ENCODE measurements at regions not wholly inside any gene's neighbourhood (a gene's known extent, or its start where the extent isn't known, plus 50 kb on each side); places are given as distances from the start of the nearest gene placed in this dataset.

DNA sequence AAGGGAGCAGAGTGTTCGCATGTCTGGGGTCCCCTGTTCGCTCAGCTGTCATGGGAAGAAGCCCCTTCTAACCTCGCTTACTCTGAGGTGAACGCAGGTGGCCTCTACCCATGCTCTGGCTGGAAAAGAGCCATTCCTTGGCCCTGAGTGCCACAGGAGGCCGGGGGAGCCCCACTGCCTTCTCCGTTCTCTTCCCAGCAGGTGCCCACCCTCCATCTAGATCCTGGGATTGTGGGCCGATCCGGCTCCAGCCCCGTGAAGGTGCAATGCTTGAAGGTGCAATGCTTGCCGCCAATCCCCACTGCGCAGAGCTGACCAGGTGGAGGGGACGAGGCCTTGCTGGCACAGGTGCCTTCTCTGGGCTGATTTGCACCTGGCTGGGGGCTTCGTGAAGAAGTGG, 95.4 kb downstream of the MRPL36 start:
- no peaks in the 10 kb centered on the region for H3K36me3 Mint-ChIP-seq
- H3K9me3 Mint-ChIP-seq = peaks cover 0 to 4% (median 0%) of the 10 kb centered on the region in 3 donors
- peak overlapping the region in 1 of 3 donors; percentile 74 for H3K27ac Mint-ChIP-seq
- H3K4me1 Mint-ChIP-seq = peaks cover 0 to 6% (median 6%) of the 10 kb centered on the region in 3 donors
- H3K27me3 Mint-ChIP-seq = peaks cover 30% of the 10 kb centered on the region
- no peak overlapping the region for H3K4me3 Mint-ChIP-seq

DNA sequence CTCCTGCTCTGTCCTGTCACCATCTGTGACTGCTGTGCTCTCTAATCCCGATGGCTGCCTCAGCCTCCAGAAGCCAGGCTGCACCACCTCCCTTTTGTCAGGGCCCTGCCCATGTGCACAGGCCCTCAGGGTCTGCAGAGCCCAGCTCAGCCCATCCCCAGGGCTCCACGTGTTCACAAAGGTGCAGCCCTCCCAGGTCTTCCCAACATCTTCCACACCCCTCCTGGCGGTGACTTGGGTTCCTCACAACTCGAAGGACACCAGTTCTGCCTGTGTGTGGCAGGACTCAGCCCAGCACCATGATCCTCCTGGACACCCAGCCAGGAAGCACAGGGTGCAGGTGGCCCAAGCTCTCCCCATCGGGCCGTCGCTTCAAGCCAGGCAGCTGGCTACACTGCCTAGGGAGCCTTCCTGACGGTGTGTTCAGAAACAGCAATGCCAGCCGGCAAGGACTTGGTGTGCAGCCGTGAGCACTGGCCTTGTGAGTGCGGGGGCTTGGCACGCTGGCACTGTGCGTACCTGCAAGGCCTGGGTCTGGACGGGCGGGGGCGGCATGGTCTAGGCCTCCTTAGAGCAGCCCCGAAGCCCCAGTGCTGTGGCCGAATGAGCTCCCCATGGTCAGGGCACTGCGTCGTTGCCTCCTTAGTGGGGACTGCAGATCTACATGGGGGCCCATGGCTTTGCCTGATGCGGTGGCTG, 96.1 kb downstream of the MRPL36 start:
- H3K4me3 Mint-ChIP-seq = no peak overlapping the region
- no peaks in the 10 kb centered on the region for H3K36me3 Mint-ChIP-seq
- no peaks in the 10 kb centered on the region for H3K9me3 Mint-ChIP-seq
- H3K27ac Mint-ChIP-seq = no peak overlapping the region
- peaks cover 0 to 3% (median 3%) of the 10 kb centered on the region in 3 donors for H3K4me1 Mint-ChIP-seq
- H3K27me3 Mint-ChIP-seq = peaks cover 25% of the 10 kb centered on the region

DNA sequence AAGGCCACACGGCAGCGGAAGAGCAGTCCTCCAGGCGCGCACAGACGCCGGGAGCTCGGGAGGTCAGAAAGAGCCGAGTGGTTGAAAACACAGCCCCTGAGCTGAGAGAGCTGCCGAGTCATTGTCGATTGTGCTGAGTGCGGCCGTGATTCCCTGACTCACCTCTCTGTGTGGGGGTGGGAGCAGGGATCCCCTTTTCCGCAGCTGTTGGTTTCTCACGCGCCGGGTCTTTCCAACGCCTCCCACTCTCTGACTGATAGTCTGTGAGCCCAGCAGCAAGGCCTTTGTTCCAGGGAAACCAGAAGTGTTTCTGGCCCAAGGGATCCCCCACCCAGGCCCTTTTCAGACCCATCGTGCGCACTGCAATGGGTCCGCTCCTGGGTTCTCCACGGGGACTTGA, 97.3 kb downstream of the MRPL36 start:
- Mint-ChIP-seq H3K4me1 (no peaks in the 10 kb centered on the region), H3K9me3 (no peaks in the 10 kb centered on the region), H3K27ac (no peak overlapping the region), H3K27me3 (peaks cover 31% of the 10 kb centered on the region), H3K4me3 (no peak overlapping the region), H3K36me3 (no peaks in the 10 kb centered on the region)

DNA sequence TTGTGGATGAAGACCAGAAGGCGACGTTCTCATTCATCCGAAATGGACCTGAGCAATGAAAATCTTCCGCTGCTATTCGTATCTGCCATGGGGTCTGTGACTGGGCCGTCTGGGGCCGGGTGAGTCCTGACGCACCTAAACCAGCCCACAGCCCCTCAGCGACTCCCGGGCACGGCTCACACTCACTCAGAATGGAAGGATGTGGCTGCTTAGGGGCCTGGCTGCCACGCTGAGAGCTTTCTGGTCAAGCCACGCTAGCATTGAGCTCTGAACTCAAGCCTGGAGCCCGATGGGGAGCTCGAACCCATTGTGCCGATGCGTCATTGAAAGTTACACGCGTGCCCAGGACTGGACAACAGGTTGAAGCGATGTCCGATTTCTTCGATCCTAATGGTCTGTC, 97.8 kb downstream of the MRPL36 start:
- no peaks in the 10 kb centered on the region for H3K36me3 Mint-ChIP-seq
- no peak overlapping the region for H3K27ac Mint-ChIP-seq
- no peaks in the 10 kb centered on the region for H3K4me1 Mint-ChIP-seq
- H3K27me3 Mint-ChIP-seq = peaks cover 30% of the 10 kb centered on the region
- no peaks in the 10 kb centered on the region for H3K9me3 Mint-ChIP-seq
- H3K4me3 Mint-ChIP-seq = no peak overlapping the region

DNA sequence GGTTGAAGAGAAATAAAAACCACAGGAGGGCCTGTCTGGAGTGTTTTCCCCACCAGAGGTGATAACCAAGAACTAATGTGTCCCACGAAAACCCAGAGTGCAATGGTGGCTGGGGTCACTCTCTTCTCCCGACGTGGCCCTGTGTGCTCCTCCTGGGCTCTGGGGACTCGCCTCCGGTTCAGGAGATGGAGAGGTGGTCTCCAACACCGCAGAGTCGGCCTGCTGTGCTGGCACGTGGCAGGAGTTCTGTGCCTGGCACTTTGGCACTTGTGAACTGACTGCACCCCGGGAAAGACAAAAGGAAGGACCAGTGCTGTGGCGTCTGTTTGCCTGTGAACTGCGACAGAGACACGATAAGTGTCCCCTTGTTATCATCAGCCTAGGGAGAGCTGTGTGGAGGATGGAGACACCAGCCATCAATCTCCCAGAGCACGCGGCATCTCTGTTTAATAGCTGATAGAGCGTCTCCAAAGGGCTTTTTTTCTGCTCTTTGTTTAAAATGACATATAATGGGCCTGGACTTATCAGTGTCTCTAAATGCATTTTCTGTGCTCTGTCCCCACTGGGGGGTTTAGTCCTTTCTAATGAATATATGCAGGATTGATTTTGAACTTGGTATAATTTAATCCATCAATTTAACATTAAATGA, 98.3 kb downstream of the MRPL36 start:
- no peaks in the 10 kb centered on the region for H3K4me1 Mint-ChIP-seq
- peak overlapping the region in 1 of 4 donors; percentile 37 for H3K4me3 Mint-ChIP-seq
- H3K9me3 Mint-ChIP-seq = no peaks in the 10 kb centered on the region
- H3K27me3 Mint-ChIP-seq = peaks cover 27% of the 10 kb centered on the region
- no peak overlapping the region for H3K27ac Mint-ChIP-seq
- H3K36me3 Mint-ChIP-seq = no peaks in the 10 kb centered on the region

DNA sequence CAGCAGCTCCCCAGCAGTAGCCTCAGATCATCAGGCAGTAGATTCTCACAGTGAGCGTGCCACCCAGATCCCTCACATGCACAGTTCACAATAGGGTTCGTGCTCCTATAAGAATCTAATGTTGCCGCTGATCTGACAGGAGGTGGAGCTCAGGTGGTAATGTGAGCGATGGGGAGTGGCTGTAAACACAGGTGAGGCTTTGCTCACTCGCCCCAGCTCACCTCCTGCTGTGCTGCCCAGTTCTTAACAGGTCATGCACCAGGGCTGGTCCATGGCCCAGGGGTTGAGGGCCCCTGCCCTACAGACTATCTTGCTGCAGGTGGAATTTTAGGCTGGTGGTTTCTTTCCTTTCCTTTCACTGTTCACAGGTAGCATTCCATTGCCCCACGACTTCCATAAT, 100.2 kb downstream of the MRPL36 start:
- Mint-ChIP-seq H3K27me3 (peaks cover 24% of the 10 kb centered on the region), H3K4me1 (no peaks in the 10 kb centered on the region), H3K9me3 (no peaks in the 10 kb centered on the region), H3K27ac (no peak overlapping the region), H3K4me3 (no peak overlapping the region), H3K36me3 (no peaks in the 10 kb centered on the region)

DNA sequence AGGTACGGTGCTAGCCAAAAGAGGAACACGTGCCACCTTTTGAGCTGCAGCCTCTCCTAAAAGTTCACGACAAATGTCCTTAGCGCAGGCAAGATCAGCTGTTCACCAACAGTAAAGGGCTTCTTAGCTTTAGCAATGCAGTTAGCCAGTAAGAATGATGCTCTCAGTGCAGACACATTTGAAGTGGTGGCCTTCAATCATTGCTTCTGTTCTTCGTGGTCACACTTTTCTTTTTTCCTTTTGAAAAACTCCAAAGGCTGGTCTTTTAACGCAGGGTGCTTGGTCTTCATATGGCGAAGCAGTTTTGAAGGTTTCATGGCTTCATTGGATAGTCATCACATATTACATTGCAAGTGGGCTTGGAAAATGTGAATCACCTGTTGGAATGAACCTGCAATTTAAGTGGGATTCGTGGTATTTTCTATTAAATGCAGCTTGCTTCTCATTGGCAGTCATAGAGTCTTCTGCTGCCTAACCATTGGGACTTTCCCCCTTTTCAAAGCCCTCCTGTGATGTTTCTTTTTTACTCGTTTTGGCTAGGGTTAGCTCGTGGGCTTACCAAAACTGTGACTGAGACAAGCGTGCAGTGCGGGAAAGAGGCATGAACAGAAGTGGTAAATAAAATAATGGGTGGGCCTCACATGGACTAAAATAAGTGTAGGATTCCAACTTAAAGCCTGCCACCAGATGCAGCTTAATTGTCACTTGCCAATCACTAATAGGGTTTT, 100.9 kb downstream of the MRPL36 start:
- Mint-ChIP-seq H3K27ac (no peak overlapping the region), H3K4me1 (no peaks in the 10 kb centered on the region), H3K9me3 (no peaks in the 10 kb centered on the region), H3K36me3 (no peaks in the 10 kb centered on the region), H3K4me3 (no peak overlapping the region), H3K27me3 (peaks cover 24% of the 10 kb centered on the region)

DNA sequence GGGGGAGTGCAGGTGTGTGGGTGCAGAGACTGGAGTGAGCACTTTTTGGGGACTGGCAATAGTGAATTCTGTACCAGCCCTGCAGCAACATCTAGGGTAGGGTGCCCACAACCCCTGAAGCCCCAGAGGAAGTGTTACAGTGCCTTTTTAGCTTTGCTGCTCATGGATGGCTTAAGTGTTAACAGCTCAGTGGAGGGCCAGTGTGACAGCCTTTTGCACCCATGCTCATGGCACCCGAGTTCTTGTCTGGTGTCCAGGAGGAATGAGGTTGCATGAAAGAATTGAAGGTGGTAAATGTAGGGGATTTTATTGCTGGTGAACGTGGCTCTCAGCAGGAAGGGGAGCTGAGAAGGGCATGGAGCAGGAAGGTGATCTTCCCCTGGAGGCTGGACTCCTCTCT, 107.3 kb downstream of the MRPL36 start:
- peaks cover 2 to 9% (median 7%) of the 10 kb centered on the region in 3 donors for H3K9me3 Mint-ChIP-seq
- no peak overlapping the region for H3K4me3 Mint-ChIP-seq
- no peak overlapping the region for H3K27ac Mint-ChIP-seq
- no peaks in the 10 kb centered on the region for H3K36me3 Mint-ChIP-seq
- peaks cover 4% of the 10 kb centered on the region for H3K27me3 Mint-ChIP-seq
- no peaks in the 10 kb centered on the region for H3K4me1 Mint-ChIP-seq

DNA sequence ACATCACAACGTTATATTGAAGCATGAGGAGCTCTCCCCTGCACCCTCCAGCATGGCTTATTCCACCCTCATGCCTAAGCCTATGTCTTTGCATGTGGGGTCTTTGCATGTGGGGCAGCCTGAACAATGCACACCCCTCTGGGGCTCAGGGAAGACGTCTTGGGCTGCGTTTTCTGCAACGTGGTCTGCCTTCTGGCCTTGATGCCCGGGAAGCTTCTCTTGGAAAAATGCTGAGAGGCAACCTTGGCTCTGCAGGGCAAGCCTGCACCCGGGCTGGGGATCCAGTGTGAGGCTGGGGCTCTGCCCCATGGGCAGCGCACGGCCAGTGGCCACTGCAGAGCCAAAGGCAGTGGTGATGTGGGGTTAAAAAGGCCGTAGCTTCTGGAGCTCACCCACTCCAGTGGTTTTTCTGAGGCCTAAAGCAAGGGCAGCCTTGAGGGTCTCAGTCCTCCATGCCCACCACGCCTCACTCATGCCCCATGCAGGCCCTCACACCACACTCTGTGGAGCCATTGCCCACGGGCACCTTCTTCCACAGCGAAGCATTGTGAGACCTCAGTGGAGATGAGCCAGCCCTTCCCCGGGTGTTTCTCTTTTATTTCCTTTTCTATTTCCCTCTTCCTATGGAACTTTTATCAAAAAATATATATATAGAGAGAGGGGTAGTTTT, 112.2 kb downstream of the MRPL36 start:
- H3K4me3 Mint-ChIP-seq = no peak overlapping the region
- H3K9me3 Mint-ChIP-seq = peaks cover 2 to 9% (median 7%) of the 10 kb centered on the region in 3 donors
- no peaks in the 10 kb centered on the region for H3K4me1 Mint-ChIP-seq
- no peaks in the 10 kb centered on the region for H3K36me3 Mint-ChIP-seq
- no peak overlapping the region for H3K27ac Mint-ChIP-seq
- peaks cover 17% of the 10 kb centered on the region for H3K27me3 Mint-ChIP-seq

DNA sequence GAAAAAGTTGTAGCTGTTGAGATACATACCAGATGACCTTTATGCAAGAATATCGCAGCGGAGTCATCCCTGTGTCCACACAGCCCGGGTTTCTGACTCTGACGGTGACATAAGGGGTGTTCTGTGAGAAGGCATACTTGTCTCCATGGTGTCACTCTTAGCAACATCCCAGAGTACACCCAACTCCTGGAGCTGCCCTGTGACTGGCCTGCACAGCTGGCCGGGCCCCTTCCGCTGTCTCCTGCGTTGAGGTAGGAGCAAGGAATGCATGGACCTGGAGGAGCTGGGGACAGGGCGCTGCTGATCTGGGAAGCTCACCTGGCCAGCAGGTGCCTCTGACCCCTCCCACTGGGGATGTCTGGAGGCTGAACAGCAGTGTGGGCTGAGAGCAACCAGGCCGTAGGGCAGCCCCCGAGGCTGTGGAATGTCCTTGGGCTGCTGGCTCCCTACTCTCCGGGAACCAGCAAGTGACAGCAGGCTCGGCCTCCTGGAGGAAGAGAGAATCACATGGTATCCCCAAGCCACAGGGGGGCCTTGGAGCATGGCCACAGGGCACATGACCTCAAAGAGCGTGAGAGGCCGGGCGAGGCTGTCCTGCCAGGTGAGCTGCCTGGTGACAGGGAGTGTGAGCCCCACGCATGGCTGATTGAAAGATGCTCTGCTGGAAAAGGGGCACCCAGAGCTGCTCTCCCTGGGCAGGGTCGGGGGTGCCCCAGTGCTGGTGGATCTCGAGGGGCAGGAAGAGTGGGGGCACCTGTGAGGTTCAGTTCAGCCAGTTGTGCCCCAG, 113.4 kb downstream of the MRPL36 start:
- H3K4me1 Mint-ChIP-seq = no peaks in the 10 kb centered on the region
- no peak overlapping the region for H3K4me3 Mint-ChIP-seq
- peaks cover 2 to 9% (median 7%) of the 10 kb centered on the region in 3 donors for H3K9me3 Mint-ChIP-seq
- H3K36me3 Mint-ChIP-seq = no peaks in the 10 kb centered on the region
- peaks cover 17% of the 10 kb centered on the region for H3K27me3 Mint-ChIP-seq
- no peak overlapping the region for H3K27ac Mint-ChIP-seq

DNA sequence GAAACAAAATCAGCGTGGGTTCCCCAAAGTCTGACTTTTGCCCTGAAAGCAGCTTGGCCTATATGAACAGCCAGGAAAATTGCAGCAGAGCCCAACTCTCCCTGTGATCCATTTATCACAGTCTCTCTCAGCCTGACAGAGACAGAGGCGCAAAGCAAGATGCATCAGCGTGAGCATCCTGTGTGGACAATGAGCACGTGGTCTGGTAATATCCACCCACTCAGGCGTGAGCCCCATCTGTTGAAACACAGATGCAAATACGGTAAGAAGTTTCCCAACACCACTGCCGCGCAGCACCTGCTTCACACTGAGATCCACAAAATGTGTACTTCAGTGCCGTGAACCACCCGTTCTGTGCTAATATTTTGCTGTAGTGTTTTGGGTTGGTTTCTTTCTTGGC, 114.6 kb downstream of the MRPL36 start:
- no peak overlapping the region for H3K27ac Mint-ChIP-seq
- no peaks in the 10 kb centered on the region for H3K4me1 Mint-ChIP-seq
- H3K4me3 Mint-ChIP-seq = no peak overlapping the region
- H3K27me3 Mint-ChIP-seq = peaks cover 19% of the 10 kb centered on the region
- H3K36me3 Mint-ChIP-seq = no peaks in the 10 kb centered on the region
- peaks cover 2 to 11% (median 7%) of the 10 kb centered on the region in 3 donors for H3K9me3 Mint-ChIP-seq

DNA sequence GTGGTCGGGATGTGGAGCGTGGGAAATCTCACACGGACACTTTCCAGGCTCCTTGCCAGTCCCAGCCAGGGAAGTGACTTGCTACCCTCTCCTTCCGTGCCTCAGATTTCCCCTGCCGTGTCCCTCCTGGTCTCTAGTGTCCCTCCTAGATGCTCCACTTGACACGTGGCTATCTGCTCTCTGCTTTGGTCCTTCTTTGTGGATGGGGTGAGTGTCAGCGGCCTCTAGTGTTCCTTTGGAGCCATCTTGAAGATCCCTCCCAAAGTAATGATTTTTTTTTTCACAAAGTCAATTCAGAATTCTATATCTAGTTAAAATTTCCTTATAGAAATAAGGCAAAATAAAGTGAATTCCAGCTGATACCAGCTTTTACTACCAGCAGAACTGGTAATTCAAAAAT, 117.7 kb downstream of the MRPL36 start:
- Mint-ChIP-seq H3K4me1 (no peaks in the 10 kb centered on the region), H3K27me3 (peaks cover 26% of the 10 kb centered on the region), H3K4me3 (no peak overlapping the region), H3K27ac (no peak overlapping the region), H3K9me3 (peaks cover 4 to 14% (median 7%) of the 10 kb centered on the region in 3 donors), H3K36me3 (peaks cover 5% of the 10 kb centered on the region)

DNA sequence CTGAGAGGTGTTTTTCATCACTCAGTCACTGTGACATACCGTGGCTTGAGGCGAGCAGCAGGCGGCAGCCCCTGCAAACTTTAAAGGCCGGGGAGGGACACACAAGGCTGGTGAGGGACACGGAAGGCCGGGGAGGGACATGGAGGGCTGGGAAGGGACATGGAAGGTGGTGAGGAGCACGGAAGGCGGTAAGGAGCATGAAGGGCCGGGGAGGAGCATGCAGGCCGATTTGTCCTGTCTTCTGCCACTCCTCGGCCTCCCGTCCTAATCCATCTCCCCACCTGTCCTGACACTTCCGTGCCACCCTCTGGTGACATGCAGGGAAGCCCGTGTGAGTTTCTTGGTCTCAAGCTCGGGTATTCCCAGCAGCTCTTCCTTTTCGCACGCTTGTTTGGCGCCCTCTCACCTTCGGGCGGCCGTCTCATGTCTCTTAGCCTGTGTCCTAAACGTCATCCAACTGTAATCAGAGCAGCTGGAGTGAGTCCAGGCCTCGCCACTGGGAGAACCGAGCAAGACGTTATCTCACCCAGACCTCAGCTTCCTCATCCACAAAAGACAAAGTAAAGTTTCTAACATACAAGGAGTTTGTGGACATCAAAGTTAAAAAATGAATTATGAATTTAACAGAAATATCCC, 126.5 kb downstream of the MRPL36 start:
- Mint-ChIP-seq H3K4me3 (no peak overlapping the region), H3K9me3 (peaks cover 0 to 8% (median 6%) of the 10 kb centered on the region in 3 donors), H3K27me3 (peaks cover 45% of the 10 kb centered on the region), H3K4me1 (peaks cover 0 to 2% (median 0%) of the 10 kb centered on the region in 3 donors), H3K27ac (no peak overlapping the region), H3K36me3 (peaks cover 3% of the 10 kb centered on the region)

DNA sequence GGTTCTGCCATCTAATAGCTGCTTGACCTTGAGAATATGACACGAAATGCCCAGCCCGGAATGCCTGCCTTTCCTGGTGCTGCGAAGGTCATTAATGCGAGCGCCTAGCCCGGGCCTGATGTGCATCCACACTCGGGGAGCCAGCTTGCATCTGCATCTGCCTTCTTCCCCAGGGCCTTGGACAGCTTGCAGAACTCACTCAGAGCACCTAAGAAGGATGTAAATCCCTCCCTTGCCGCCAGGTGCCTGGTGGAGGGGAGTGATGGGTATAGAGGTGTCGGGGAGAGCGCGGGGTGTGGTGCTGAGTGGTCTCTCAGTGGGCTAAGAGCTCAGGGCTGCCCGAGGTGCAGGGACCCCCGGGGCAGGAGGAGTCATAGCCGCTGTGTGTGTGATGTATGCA, 127.2 kb downstream of the MRPL36 start:
- Mint-ChIP-seq H3K27me3 (peaks cover 46% of the 10 kb centered on the region), H3K4me3 (no peak overlapping the region), H3K36me3 (peaks cover 3% of the 10 kb centered on the region), H3K4me1 (peaks cover 0 to 2% (median 0%) of the 10 kb centered on the region in 3 donors), H3K27ac (no peak overlapping the region), H3K9me3 (peaks cover 0 to 6% (median 2%) of the 10 kb centered on the region in 3 donors)
